Endothelial cell (in vitro differentiated cells): ENCODE measurements at regions not wholly inside any gene's neighbourhood (a gene's known extent, or its start where the extent isn't known, plus 50 kb on each side); places are given as distances from the start of the nearest gene placed in this dataset.
"Not testable (repeated sequence)": the region's sequence is repeated elsewhere in the genome, so short reads cannot be mapped to it uniquely, and the experiment has no call there.

Experiments used
- DNase-seq: peaks from one replicate; pipeline ENCODE4 v3.0.0; 2021; ENCODE audit warnings: low spot score
- H3K27ac Mint-ChIP-seq: one replicate; pipeline ENCODE4 v1.8.0; 2021; ENCODE audit warnings: mixed read lengths, inconsistent platforms; ENCODE audit not compliant: unreplicated experiment
- H3K27me3 Mint-ChIP-seq: one replicate; pipeline ENCODE4 v1.8.0; 2021; ENCODE audit warnings: mild to moderate bottlenecking, moderate library complexity, mixed read lengths, inconsistent platforms; ENCODE audit not compliant: unreplicated experiment
- H3K36me3 Mint-ChIP-seq: one replicate; pipeline ENCODE4 v1.8.0; 2021; ENCODE audit warnings: mild to moderate bottlenecking, low read depth, mixed read lengths, inconsistent platforms; ENCODE audit not compliant: unreplicated experiment
- H3K4me1 Mint-ChIP-seq: one replicate; pipeline ENCODE4 v1.8.0; 2021; ENCODE audit warnings: mild to moderate bottlenecking, mixed read lengths, inconsistent platforms; ENCODE audit not compliant: unreplicated experiment
- H3K4me3 Mint-ChIP-seq: one replicate; pipeline ENCODE4 v1.8.0; 2021; ENCODE audit warnings: mild to moderate bottlenecking, mixed read lengths, inconsistent platforms; ENCODE audit not compliant: unreplicated experiment
- H3K9me3 Mint-ChIP-seq: one replicate; pipeline ENCODE4 v1.8.0; 2021; ENCODE audit warnings: mixed read lengths, inconsistent platforms; ENCODE audit not compliant: unreplicated experiment

DNA sequence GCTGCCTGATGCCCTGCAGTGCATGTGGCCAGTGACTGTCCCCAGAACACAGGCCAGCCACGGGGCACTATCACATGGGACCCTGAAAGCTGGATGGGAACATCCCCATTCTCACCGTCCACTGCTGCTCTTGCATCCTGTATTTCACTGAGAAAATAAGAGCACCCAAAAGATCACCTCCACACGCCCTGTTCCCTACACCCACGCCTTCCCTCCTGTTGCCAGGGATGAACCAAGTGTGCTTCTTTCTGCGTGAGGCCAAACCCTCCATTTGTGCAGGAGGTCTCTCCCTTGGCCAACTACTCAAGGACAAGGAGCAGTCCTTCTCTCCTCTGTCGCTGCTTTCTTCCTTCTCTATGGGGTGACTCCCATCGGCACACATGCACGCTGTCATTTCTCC is 118.3 kb downstream of the LRRC37A3 start:
- H3K36me3 Mint-ChIP-seq, result peaks cover 15% of the 10 kb centered on the region
- peak overlapping the region; percentile 58 for H3K4me3 Mint-ChIP-seq
- H3K27me3 Mint-ChIP-seq, DNase-seq, H3K4me1 Mint-ChIP-seq, H3K9me3 Mint-ChIP-seq, H3K27ac Mint-ChIP-seq: not testable (repeated sequence)

DNA sequence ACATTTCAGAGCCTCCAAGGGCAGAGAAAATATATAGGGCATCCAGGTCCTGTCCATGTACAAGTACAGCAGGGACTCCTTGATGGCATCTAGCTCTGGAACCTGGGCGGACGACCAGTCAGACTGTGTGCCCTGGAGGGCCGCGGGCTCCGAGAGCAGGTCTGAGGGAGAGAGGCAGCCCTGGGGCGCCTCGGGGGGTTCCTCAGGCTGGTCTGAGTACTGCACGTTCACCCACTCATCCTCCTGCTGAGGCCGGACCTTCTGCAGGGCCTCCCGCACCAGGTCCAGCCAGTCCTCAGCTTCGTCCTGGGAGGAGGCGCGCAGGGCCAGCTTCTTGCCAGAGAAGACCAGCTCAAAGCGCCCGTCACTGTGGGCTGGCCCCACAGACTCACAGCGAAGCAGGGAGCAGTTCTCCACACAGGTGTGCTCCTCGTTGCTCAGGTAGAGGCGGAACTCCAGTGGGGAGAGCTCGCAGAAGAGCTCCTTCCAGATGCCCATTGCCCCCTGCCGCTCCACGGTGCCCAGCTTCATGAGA is 118.8 kb downstream of the LRRC37A3 start:
- DNase-seq, H3K4me3 Mint-ChIP-seq, H3K27ac Mint-ChIP-seq, H3K27me3 Mint-ChIP-seq, H3K9me3 Mint-ChIP-seq, H3K4me1 Mint-ChIP-seq: not testable (repeated sequence)
- H3K36me3 Mint-ChIP-seq, result peaks cover 11% of the 10 kb centered on the region

DNA sequence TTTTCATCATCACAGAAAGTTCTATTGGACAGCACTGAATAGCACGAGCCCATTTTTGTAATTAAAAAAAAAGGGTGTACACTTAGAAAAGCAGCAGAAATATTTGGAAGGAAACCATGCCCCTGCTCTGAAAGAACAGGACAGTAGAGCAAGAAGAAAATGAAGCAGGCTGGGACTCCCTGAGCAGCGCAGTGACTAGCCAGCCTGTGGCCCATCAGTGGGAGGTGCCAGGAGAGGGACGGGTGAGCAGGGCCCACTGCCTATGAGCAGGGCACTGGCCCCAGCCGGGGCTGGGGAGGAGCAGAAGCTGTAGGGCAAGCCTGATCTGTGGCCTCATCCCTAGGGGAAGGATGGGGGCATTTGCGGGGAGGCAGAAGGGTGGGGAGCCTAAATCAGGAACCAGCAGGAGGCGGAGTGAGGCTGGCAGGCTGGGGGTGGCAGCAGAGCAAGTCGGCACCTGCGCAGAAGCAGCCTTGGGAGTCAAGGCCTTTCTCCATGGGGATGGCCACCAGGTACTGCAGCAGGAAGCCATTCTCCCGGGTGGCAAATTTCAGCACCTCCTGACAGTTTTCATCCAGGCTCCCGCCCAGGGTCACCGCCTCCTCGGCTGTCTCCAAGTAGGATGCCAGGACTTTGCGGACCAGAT is 119.6 kb downstream of the LRRC37A3 start:
- H3K4me3 Mint-ChIP-seq, H3K4me1 Mint-ChIP-seq, H3K27me3 Mint-ChIP-seq, DNase-seq, H3K9me3 Mint-ChIP-seq: not testable (repeated sequence)
- Mint-ChIP-seq H3K36me3 (peaks cover 15% of the 10 kb centered on the region), H3K27ac (peak overlapping the region; percentile 39)

GRCh38 chr17:64798961-64799360 is 120.3 kb downstream of the LRRC37A3 start:
- peaks cover 15% of the 10 kb centered on the region for H3K36me3 Mint-ChIP-seq
- not testable (repeated sequence) for H3K9me3 Mint-ChIP-seq, DNase-seq, H3K4me3 Mint-ChIP-seq, H3K27ac Mint-ChIP-seq, H3K27me3 Mint-ChIP-seq
- H3K4me1 Mint-ChIP-seq, result peaks cover 12% of the 10 kb centered on the region

DNA sequence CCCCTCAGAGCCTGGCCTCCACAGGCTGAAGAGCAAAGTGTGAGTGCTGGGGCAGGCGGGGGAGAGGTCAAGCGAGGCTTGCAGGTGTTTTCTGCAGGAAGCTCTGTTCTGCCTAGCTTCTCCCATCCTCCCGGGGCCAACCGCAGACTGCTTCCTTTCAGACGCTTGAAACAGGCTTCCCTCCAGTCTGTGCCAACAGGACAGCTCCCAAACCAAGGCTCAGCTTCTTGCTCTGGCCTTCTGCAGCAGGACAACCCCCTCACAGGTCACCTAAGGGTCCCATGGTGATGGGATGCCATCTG is 120.8 kb downstream of the LRRC37A3 start:
- Mint-ChIP-seq H3K4me1 (peaks cover 13% of the 10 kb centered on the region), H3K36me3 (peaks cover 15% of the 10 kb centered on the region)
- DNase-seq, H3K4me3 Mint-ChIP-seq, H3K27me3 Mint-ChIP-seq, H3K27ac Mint-ChIP-seq, H3K9me3 Mint-ChIP-seq: not testable (repeated sequence)

- not testable (repeated sequence) for DNase-seq, H3K9me3 Mint-ChIP-seq, H3K4me3 Mint-ChIP-seq, H3K27me3 Mint-ChIP-seq, H3K27ac Mint-ChIP-seq
- peaks cover 16% of the 10 kb centered on the region for H3K4me1 Mint-ChIP-seq
- peaks cover 12% of the 10 kb centered on the region for H3K36me3 Mint-ChIP-seq
These were observed 121.4 kb downstream of the LRRC37A3 start for GRCh38 chr17:64797746-64798488.

DNA sequence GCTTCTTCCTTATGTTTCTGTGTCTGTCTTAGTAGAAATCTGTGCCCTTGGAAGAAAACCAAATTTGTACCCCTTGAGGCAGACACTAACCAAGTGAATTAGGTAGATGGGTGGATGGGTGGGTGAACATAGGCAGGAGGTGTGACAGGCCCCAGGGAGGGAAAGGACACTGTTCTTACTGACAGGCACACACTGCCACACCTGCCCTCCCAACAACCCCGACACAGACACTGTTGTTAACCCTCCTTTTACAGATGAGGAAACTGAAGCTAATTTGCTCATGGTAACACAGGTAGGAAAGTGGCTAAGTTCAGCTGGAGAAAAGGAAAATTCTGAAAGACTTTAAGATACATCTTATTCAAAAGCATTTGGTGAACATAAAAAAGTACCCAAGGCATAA is 123.9 kb downstream of the LRRC37A3 start:
- H3K27ac Mint-ChIP-seq, result peak overlapping the region; percentile 91
- H3K4me3 Mint-ChIP-seq, H3K27me3 Mint-ChIP-seq, H3K36me3 Mint-ChIP-seq, H3K9me3 Mint-ChIP-seq, DNase-seq: not testable (repeated sequence)
- H3K4me1 Mint-ChIP-seq, result peaks cover 31% of the 10 kb centered on the region

DNA sequence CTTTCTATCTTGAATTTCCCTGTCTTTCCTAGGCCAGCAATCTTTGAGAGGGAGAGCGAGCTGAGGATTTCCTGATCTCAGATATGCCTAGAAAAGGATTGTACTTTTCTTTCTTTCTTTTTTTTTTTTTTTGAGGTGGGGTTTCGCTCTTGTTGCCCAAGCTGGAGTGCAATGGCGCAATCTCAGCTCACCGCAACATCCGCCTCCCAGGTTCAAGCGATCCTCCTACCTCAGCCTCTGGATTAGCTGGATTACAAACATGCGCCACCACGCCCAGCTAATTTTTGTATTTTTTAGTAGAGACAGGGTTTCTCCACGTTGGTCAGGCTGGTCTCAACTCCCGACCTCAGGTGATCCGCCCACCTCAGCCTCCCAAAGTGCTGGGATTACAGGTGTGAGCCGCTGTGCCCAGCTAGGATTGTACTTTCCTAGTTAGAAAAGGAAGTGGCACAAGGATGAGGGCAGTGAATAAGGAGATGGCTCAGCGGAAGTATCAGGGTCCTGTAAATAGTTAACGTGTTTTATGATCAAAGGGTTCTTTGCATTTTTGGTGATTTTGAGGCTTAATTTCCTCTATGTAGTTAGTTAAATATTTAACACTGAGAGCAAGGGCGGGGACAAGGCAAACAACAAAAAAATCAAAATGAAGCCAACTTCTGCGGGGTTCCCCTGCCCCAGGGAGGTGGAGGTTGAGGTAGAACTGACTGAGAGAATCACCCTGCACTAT is 124.6 kb downstream of the LRRC37A3 start:
- peak overlapping the region; percentile 91 for H3K27ac Mint-ChIP-seq
- H3K9me3 Mint-ChIP-seq, H3K27me3 Mint-ChIP-seq, DNase-seq, H3K36me3 Mint-ChIP-seq, H3K4me3 Mint-ChIP-seq: not testable (repeated sequence)
- peaks cover 31% of the 10 kb centered on the region for H3K4me1 Mint-ChIP-seq

GRCh38 chr17:64794113-64794512 is 125.2 kb downstream of the LRRC37A3 start:
- not testable (repeated sequence) for H3K27me3 Mint-ChIP-seq, DNase-seq, H3K9me3 Mint-ChIP-seq, H3K4me3 Mint-ChIP-seq, H3K36me3 Mint-ChIP-seq
- peaks cover 31% of the 10 kb centered on the region for H3K4me1 Mint-ChIP-seq
- peak overlapping the region; percentile 91 for H3K27ac Mint-ChIP-seq

DNA sequence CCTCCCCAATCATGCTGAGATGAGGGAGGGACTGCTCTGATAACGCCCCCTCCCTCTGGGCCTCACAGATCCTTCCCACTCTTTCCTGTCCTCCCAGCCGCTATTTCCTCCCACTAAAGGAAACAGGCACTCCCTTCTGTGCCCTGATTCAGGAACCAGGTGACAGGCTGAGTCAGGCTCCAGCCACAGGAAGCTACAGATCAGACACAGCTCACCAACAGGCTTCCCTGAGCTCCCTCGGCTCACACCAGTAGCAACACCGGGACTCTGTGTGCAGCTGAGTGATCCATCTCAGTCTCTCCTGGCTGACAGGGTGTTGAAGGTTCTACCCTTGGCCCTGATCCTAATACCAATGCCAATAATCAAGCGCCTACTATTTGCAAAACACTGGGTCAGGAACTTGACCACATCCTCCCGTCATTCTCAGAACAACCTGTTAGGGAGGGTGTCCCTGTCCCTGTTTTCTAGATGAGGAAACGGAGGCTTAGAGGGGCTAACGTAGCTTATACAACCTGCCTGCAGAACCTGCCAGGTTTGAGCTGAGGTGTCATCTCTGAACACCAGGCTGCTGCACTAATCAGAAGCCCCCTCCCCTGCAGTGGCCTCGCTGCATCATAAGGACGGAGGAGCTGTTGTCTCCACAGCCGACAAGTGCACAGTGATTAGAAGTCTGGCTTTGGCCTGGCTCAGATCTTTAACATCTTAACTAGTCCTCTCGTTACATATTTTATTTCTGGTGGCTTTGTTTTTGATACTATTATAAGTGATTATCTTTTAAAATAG is 126.3 kb downstream of the LRRC37A3 start:
- peak; percentile 51 for DNase-seq
- H3K4me3 Mint-ChIP-seq, H3K27me3 Mint-ChIP-seq, H3K36me3 Mint-ChIP-seq, H3K9me3 Mint-ChIP-seq: not testable (repeated sequence)
- Mint-ChIP-seq H3K27ac (peak overlapping the region; percentile 94), H3K4me1 (peaks cover 31% of the 10 kb centered on the region)

DNA sequence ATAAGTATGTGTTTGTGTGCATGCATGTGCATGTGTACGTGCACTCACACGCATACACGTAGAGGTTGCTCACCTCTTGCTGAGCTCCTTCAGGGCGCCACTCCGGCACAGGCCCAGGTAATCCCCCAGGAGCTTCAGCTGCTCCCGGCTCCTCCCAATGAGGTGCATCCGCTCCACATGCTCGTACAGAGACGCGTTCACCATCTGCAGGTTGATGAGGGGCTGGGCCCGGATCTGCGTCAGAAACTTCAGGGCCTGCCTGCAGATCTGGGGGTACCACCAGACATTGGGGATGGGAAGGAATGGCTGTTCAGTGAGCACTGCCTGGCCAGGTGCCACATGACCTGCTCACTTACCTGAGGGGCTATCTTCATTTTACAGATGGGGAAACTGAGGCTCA is 127.0 kb downstream of the LRRC37A3 start:
- Mint-ChIP-seq H3K36me3 (peaks cover 13% of the 10 kb centered on the region), H3K4me1 (peaks cover 31% of the 10 kb centered on the region), H3K4me3 (peak overlapping the region; percentile 83)
- not testable (repeated sequence) for H3K27ac Mint-ChIP-seq, DNase-seq, H3K9me3 Mint-ChIP-seq, H3K27me3 Mint-ChIP-seq
